Activated CD8-positive, alpha-beta memory T cell treated with anti-CD3 and anti-CD28 coated beads, Interleukin-2, amount 50 U/mL, for 48 hours (primary cell): ENCODE measurements at regions not wholly inside any gene's neighbourhood (a gene's known extent, or its start where the extent isn't known, plus 50 kb on each side); places are given as distances from the start of the nearest gene placed in this dataset.

Experiments used
- DNase-seq: peaks from one replicate; pipeline ENCODE4 v3.0.0-alpha.2; 2020

GRCh38 chr9:16352791-16353401 lies 517.6 kb downstream of the BNC2 start:
- no peak for DNase-seq

- no peak for DNase-seq
Observed at GRCh38 chr9:16356196-16356765, 514.2 kb downstream of the BNC2 start.

DNA sequence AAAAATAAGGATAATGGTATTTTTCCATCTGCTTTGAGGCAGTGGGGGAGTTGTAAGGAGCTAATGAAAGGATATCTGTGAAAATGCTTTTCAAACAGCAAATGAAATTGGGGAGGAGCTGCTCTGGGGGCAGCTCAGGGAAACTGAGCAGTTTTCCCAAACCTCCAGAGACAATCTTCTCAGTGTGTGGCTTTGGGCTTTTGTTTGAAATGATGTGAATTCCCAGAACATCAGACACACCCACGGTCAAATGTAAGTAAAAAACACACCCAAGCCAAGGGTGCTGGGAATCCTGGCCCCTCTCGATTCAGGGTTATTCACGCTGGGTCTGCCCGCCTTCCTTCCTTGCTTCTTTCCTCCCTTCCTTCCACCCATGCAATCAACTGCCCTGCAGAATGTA lies 512.6 kb downstream of the BNC2 start:
- DNase-seq = no peak

DNA sequence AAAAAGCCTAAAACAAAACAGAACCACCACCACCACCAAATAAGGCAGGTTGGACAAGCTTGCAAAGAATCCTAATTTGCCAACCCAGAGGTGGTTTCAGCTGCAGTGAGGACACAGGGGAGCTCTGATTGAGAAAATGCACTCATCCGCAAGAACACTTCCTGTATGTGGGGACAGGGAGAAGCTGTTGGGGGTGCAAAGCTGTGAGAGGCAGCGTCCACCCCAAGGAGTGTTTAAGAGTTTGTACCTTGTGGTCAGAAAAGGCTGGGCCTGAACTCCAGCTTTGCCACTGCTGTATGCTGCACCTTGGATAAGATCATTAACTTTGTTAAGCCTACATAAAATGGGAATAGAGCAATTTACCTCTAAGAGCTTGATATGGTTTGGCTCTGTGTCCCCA lies 511.7 kb downstream of the BNC2 start:
- DNase-seq = no peak
